Inflammatory macrophage treated with lipopolysaccharide for 1 hour (primary cell): ENCODE measurements at regions not wholly inside any gene's neighbourhood (a gene's known extent, or its start where the extent isn't known, plus 50 kb on each side); places are given as distances from the start of the nearest gene placed in this dataset.

Source experiments
- DNase-seq, 2 donors: peaks; one replicate each; pipeline ENCODE4 v3.0.0-alpha.2; 2020 to 2022

DNA sequence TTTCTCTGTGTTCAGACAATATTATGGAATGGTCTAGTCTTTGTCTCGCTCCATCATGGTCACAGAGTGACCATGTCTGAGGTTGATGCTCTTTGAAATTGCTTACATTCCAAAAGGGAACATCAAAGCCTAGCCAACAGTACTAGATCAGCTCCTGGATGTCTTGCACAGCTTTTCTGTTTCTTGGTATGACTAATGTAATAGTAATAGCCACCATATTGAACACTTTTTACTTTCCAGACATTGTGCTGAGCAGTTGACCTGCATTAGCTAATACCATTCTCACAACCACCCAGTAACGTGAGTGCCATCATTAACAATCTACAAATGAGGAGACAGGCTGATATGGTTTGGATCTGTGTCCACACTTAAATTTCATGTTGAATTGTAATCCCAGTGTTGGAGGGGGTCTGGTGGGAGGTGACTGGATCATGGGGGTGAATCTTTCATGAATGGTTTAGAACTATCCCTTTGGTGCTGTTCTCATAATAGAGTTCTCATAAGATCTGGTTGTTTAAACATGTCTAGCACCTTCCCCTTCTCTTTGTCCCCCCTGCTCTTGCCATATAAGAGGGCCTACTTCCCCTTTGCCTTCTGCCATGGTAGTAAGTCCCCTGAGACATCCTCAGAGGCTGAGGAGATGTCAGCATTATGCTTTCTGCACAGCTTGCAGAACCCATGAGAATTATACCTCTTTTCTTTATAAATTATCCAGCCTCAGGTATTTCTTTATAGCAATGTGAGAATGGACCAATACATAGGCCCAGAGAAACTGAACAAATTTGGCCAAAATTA, 577.5 kb upstream of the CLINT1 start:
- no peak for DNase-seq

DNA sequence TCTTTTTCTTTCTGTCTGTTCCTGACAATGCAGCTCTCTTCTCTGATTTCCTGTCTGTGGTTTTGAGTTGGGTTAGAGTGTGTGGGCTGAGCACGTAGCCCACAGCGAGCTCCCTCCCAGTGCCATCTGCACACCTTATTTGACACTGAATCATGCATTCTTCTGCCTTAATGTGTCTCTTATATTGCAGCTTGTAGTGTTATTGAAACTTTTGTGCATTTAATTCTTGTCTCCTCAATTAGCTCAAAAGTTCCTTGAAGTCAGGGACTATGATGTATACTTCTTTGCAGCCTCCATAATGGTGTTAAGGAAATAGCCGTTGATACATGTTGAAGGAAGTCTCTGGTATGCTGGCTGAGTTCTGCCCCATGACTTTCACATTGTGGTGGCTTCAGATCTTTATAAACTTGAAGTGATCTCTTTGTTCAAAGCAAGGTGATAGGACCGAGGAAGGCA, 576.2 kb upstream of the CLINT1 start:
- no peak for DNase-seq

DNA sequence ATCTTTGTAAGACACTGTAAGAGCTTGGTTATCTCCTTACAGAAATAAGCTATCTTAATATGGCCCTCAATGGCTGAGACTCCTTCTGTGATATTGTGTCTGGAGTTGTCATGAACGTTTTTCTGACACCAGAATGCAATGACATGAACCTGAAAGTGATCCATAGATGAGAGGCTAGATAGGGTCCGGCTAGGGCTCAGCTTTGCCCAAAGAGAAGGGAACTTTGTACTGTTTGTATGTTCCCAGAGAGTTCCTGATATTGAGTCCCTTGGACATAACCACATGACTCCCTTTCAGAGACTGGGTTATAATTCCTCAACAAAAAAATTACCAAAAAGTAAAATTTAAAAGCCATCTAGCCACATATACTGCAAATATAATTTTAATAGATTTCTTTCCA, 575.8 kb upstream of the CLINT1 start:
- DNase-seq: no peak

DNA sequence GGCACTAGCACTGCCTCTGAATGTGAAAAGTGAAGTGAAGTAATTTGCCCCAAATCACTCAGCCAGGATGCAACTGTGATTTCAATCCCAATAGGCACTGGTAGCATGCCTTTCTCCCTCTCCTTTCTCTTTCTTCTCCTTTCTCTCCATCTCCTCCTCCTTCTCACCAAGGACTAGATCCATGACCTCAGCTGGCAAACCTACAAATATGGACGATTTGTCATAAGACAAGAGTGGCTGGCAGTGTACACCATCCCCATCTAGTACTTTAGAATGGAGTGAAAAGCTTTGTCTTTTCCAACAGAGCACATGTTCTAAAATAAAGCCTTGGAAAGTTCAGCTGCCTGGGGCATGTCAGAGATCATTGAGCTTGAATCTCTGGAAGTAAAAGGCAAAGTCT, 574.7 kb upstream of the CLINT1 start:
- no peak for DNase-seq

DNA sequence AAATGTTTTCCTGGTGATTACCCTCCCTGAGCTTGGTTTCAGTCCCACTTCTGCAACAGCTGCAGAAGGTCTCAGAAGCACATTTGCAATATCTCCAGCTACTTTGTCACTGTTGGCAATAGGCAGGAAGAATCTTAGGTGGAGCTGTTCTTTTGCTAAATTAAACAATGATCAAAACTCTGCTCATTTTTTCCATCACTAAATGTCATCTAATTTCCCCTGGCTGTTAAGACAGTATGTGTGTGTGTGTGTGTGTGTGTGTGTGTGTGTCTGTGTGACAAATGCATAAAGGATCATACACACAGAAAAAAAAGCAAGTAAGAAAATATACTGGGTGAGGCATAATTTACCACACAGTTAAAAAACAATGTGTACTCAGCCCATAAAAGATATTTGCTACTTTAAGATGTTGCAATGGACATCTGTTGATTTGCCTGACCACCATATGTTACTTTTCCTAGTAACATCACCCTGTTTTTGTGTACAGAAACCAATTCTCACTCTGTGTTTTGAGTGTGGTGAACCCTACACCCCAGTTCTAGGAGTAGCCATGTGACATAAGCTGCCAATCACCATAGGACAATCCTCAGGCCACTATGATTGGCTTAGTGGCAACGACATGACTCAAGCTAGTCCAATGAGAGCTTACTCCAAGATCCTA, 572.6 kb upstream of the CLINT1 start:
- DNase-seq: no peak

DNA sequence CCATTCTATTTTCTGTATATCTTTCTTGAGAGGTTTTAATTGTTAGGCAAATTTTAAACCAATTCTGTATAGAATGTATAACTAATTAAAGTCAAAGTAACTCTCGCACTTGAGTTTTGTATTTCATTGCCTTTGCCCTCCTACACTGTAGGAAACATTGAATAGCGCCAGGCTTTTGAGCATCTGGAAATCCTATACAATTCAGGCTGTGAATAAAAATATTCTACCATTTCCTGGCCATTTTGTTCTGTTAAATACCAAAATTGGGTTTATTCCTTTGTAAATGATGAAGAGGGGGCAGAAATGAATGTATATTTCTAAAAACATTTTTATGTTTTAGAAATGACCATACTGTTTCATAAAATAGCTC, 571.8 kb upstream of the CLINT1 start:
- no peak for DNase-seq

DNA sequence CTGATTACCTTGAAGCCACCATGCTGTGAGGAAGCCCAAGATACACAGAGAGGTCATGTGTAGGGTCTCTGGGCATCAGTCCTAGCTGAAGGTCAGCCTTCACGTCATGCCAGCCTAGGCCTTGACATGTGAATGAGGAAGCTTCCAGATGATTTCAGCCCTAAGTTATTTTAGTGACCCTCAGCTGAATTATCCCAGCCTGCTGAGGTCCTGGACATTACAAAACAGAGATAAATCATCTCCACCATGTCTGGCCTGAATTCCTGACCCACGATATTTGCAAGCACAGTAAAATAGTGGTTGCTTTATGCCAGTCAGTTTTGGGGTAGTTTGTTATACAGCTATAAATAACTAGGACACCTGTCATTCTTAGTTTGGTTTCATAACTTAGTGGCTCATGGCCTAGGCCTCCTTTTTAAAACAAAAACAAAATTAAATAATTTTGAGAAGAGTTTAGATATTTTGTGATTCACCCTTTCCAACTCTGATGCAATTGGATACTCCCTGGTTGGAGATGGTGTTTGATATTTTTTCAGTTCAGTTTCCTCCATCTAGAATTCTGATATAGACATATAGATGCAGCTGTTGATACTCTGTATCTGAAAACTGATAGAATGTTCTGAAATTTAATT, 571.3 kb upstream of the CLINT1 start:
- DNase-seq: no peak

DNA sequence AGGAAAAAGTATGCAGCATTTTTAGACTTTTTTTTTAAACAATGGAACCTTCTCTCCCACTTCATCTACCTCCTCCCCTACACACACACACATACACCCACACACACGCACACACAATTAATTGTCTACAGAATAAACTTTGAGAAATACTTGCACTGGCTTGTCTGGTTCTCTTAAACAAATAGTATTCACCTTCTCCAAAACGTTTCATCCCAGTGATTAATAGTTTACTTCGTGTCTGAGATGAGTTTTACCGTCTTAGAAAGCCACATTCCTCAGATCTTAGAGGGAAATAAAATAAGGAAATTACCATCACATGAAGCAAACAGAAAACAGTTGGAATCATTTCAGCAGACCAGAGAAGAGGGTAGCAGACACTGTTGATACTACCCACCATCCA, 570.6 kb upstream of the CLINT1 start:
- DNase-seq: no peak

DNA sequence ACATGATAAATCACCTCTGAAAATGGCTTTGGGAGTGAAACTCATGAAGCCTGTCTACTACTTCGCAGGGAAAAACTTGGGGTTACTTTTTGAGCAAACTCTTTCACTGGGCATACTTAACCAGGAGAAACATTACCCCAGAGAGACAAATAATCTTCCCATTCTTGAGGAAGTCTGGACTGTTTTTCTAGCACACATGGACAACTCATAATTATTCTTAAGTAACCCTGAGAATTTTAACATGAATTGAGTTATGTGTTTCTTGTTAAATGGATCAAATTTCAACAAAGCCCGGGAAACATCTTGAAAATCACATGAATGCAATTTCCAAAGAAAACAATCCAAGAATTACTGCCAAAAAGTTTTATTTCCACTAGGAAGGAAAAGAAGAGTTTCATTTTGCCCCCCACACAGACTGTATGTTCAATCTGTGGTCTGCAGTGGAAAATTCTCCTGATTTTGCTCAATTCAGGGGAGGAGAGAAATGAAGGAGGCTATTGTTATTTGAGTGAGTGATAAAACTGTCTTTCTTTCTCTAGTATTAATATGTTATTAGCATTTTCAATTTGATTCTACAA, 564.8 kb upstream of the CLINT1 start:
- no peak for DNase-seq

DNA sequence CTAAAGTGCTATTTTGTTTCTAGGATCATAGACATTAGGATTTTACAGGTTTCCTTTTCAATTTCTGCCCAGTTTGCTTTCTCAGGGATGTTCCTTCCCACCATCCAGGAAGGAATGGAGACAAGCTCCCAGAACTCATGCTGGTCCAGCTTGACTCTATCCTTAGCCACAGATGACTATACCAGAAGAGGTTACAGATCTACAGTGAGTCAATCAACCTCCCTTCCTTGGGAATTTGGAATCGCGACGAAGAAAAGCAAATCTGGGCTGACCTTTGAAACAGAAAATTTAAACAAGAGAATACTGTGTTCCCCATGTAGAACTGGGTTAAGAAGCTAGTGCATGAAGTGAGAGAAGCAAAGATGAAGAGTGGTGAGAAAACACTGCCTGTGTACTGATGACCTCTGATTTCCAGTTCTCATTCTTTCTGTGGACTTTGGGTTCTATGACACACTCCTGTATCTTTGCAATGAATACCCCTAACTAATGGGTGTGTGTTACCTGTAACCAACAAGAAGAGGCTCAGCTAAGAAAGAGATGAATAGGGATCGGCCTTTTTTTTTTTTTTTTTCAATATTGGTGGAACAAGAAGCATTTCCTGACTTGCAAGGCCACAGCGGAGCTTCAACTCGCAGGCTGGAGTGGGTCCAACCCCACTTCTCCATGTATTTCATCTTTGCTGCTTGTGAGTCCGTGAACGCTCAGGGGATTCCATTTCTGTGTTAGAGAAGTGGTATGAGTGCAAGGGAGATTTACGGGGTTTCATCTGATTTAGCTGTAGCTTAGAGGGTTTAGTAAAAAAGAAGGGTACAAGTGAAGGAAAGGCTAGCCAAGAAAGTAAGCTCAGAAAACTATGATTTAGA, 563.9 kb upstream of the CLINT1 start:
- no peak for DNase-seq

DNA sequence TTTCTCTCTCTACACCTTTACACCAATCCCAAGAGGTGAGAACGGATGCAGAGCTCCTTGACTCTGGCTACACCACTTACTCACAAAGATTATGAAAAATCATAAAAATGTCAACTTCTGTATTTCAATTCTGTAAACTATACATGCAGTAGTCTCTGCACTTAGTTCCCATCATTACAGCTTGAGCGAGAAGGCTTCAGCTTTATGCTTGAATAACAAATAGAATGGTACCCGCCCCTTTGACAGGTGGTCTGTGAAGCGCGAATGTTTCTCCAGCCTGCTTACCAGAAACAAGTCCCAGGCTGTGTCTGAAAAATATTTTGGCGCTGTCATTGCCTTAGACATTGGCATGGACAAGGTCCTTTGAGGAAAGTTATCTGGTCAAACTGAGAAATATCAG, 562.4 kb upstream of the CLINT1 start:
- no peak for DNase-seq

DNA sequence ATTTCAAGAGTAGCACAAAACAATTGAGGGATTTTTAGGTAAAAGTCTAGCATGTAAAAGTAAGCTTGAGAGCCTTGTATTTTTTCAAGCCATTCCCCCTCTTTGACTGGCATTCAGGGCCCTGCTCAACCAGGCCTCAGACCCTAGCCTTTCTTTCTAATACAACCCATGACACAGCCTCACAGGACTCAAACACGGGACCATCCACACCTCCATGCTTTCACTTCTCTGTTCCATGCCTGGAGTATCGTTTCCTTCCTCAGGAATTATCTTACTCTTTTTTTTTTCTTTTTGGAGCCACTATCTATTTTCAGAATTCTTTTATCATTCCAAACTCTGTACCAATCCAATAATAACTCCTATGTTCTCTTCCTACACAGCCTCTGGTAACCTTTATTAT, 560.2 kb upstream of the CLINT1 start:
- DNase-seq: peak in 1 of 2 donors; percentile 44

DNA sequence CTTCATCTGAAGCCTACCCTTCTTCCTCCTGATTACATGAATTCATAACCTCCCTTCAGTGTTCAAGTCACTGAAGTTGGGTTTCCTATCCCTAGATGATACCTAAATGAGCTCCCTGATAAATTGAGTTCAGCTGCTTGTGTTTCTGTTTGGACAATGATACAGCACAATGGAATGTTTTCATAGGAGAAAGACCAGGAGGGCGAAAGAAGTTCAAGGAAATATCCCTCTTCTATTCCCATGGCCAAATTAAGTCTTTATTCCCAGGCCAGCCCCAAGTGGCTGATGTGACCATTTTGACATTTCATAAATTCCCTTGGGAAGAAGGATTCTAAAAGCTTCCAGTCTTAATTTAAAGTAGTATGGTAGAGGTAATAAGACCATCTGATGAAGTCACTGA, 555.8 kb upstream of the CLINT1 start:
- no peak for DNase-seq

DNA sequence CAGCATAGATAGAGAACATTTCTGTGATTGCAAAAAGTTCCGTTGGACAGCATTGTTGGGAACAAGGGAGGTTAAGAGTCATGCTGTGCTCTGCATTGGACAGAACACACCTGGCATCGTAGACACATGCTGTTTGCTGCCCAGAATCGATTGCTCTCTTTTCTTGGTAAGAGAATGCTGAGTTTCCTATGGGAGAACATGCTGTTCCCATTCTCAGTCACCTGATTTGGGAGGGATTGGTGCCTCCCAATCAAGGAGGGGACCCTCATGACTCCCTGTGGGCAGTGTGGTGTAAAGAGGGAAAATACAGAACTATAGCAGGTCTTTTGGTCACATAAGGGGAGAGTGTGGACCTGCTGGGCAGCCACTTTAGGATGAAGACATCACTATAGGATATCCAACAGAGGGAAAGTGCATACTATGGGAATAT, 555.4 kb upstream of the CLINT1 start:
- DNase-seq: no peak

DNA sequence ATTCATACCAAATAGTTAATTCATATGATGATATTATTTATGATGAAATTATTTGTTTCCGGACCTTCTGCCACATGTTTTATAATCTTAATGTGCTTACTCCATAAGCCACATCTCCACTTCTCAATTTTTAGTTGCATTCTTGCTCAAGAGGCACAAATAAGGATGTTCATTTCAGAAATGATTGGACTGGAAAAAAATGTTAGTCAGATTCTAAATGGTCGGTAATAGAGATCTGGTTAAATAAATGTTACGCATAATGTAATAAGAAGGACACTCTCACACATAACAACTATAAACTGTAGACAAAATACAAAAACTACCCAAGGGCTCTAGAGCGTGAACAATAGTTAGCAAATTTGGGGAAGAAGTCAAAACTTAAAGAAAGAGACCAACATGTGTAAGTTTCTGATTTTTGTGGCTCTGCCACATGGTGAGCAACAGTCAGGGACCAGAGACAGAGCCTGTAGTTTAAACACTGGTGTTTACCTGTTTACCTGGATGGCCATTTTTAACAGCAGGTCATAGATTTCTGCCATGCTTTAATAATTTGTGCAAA, 554.3 kb upstream of the CLINT1 start:
- DNase-seq: peak; percentile 80 to 82

DNA sequence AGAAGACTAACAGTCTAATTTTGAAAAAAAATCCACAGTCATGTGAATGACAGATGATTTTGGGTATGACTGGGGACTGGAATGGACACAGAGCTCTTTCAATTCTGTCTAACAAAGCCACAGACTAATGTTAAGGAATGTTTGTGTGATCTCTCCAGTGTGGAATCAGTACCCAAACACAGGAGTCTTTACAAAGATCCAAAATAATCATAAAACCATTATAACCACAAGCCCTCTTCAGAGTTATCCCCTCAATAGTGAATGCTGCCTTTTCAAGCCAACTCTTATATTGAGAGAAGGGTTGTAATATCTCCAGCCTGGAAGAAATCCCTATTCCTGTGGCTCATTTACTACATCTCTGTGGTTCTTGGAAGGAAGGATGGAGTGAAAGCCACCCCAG, 552.0 kb upstream of the CLINT1 start:
- no peak for DNase-seq

DNA sequence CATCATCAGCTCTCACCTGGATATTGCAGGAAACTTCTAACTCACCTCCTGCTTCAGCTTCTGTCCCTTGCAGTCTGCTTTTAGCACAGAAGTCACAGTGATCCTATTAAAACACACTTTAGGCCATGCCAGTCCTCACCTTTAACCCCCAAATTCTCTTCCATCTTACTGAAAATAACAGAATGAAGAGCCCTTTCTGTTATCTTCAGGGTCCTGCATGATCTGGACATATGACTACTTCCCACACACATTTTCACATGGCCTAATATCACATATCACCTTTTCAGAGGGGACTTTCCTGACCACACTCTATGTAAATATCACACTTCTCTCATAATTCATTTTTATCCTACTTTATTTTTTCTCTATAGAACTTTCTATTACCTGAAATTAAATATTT, 550.6 kb upstream of the CLINT1 start:
- no peak for DNase-seq

DNA sequence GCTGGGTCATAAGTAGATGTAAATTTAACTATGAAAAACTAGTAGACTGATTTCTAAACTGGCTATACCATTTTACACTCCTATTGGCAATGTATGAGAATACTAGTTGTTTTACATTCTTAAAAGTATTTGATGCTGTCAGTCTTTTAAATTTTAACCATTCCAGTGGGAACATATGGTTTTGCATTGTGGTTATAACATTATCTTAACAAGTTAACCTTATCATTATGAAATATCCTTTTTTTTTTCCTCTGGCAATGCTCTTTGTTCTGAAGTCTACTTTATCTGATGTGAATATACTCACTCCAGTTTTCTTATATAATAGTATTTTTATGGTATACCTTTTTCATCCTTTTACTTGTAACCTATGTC, 548.9 kb upstream of the CLINT1 start:
- no peak for DNase-seq

DNA sequence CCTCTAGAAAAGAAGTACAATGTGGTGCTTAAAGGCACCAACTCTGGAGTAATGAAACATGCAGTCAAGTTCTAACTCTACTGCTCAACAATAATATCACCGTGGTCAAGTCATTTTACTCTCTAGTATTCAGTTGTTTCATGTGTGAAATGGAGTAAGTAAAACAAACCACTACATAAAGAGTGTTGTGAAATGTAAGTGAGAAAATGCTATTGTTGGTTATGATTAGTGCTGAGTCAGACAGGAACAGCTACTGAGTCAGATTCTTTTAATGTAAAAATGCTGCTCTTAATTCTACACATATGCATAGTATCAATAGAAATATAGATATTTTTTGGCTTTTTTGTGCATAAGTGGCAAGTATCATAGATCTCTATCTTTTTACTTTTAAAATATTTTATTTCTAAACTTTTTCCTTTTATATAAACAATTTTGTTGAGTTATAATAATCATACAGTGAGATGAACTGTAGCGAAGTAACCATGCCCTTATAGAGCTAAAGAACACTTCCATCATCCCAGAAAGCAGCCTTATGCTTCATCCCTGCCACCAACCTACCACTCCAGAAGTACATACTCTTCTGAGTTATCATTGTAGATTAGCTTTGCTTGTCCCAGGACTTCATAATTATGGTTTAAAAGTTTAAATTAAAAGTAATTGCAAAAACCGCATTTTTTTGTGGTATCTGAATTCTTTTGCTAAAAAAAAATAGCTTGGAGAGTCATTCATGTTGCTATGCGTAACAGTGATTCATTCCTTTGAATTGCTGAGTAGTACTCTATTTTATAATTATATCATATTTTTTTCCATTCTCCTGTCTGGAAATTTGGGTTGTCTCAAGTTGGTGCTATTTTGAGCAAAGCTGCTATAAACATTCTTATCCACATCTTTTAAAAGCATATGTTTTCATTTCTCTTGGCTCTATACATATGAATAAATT, 548.2 kb upstream of the CLINT1 start:
- peak; percentile 58 to 59 for DNase-seq

DNA sequence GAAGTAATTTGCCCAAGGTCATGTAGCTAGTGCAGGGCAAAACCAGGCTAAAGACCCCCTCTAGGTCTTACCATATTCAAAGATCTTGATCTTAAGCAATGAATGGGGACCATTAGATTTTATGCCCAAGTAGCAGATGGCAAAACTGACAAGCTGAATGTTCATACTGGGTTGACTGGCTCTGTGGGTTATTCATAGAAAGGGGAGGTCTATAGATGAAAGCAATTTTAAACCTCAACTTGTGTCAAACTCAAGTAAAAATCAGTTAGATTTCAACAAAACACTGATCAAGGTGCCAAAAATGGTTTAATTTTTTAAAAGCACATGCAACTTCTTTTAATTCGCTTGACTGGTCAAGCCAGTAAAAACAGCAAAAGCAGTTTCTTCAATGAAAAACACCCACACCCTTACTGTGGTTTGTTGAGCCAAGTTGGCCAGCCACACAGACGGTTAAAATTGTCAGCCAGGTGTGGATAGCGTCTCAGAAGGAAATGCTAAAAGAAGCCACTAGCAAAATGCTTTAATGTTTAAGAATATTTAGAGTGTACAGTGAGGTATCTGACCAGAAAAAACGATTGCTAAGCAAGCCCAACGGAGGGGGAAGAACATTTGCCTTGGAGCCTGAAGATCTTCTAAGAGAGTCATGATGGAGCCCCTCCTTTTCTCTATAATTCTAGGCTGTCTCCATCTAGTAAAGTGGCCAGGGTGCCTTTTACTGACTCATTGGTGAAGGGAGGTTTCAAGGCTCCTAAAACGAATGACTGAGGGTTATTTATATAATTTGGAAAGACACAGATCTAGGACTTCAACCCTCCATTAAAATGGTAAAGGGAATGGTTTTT, 539.6 kb upstream of the CLINT1 start:
- no peak for DNase-seq
